ENCODE measurements at regions not wholly inside any gene's neighbourhood (a gene's known extent, or its start where the extent isn't known, plus 50 kb on each side); places are given as distances from the start of the nearest gene placed in this dataset.

- Histone ChIP-seq H3K4me1 (ENCODE audit: insufficient read depth, low read length) (no peaks in the 10 kb centered on the region), H2AFZ (ENCODE audit: low read depth, low read length) (no peak overlapping the region), H3K9me3 (ENCODE audit: low read length) (no peaks in the 10 kb centered on the region), H3K4me3 (ENCODE audit: low read length) (no peak overlapping the region), H3K36me3 (ENCODE audit: insufficient read depth, low read length) (no peaks in the 10 kb centered on the region), H3K27me3 (ENCODE audit: insufficient read depth, low read length) (no peaks in the 10 kb centered on the region)
Observed at GRCh38 chr2:212686285-212686895, 147.8 kb upstream of the ERBB4 start.

DNA sequence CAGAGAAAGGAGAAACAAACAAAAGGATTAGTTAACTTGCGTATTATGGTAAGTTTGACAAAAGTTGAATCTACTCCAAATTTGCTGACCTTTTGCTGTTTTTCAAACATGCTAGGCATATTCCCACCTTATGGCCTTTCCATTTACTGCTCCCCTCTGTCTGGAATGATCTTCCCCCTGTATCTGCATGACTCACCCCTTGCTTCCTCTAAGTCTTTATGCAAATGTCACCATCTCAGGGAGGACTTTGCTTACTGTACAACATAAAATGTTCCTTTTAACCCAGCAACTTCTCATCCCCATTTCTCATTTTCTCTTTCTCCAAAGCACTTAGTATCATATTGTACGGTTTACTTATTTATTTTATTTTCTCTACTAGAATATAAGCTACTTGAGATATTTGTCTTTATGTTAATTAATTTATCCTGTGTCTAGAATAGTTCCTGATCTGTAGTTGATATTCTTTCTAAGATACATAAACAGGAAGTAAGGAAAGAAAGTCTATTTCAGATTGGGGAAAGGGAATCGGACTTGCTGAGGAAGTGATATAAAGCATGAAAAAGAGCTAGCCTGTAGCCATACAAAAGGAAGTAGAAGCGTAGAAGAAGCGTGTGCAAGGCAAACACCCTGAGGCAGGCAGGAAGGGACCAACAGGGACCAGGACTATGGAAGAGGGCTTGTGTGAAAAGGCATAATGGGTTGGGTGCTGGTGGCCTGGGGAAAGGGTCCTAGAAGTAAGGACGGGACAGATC, 144.9 kb upstream of the ERBB4 start:
- Histone ChIP-seq H3K9me3 (ENCODE audit: low read length) (no peaks in the 10 kb centered on the region), H3K27me3 (ENCODE audit: insufficient read depth, low read length) (no peaks in the 10 kb centered on the region), H2AFZ (ENCODE audit: low read depth, low read length) (no peak overlapping the region), H3K4me3 (ENCODE audit: low read length) (no peak overlapping the region), H3K4me1 (ENCODE audit: insufficient read depth, low read length) (no peaks in the 10 kb centered on the region), H3K36me3 (ENCODE audit: insufficient read depth, low read length) (no peaks in the 10 kb centered on the region)

DNA sequence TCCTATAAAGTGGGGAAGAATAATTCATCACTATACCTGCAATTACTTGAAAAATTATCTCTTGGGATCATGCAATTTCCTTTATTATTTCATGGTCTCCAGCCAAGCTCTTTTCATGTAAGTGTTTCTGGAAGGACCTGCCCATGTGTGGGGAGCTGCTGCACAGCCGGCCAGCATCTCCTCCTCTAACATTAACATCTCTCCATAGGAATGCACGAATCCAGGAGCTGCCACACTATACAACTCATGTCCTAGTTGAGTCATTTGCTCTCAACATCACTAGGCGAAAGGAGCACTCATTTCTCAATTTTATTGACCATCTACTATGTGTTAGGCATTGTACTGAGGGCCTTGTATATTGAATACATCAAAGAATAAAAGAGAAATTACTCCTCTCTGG, 144.3 kb upstream of the ERBB4 start:
- Histone ChIP-seq H3K4me1 (ENCODE audit: insufficient read depth, low read length) (no peaks in the 10 kb centered on the region), H3K9me3 (ENCODE audit: low read length) (no peaks in the 10 kb centered on the region), H2AFZ (ENCODE audit: low read depth, low read length) (no peak overlapping the region), H3K4me3 (ENCODE audit: low read length) (no peak overlapping the region), H3K27me3 (ENCODE audit: insufficient read depth, low read length) (no peaks in the 10 kb centered on the region), H3K36me3 (ENCODE audit: insufficient read depth, low read length) (no peaks in the 10 kb centered on the region)

GRCh38 chr2:212677466-212677865, 138.9 kb upstream of the ERBB4 start:
- Histone ChIP-seq H3K4me1 (ENCODE audit: insufficient read depth, low read length) (no peaks in the 10 kb centered on the region), H3K27me3 (ENCODE audit: insufficient read depth, low read length) (no peaks in the 10 kb centered on the region), H3K4me3 (ENCODE audit: low read length) (no peak overlapping the region), H3K36me3 (ENCODE audit: insufficient read depth, low read length) (no peaks in the 10 kb centered on the region), H2AFZ (ENCODE audit: low read depth, low read length) (no peak overlapping the region), H3K9me3 (ENCODE audit: low read length) (no peaks in the 10 kb centered on the region)

- Histone ChIP-seq H3K4me3 (ENCODE audit: low read length) (no peak overlapping the region), H3K4me1 (ENCODE audit: insufficient read depth, low read length) (peaks cover 8% of the 10 kb centered on the region), H3K27me3 (ENCODE audit: insufficient read depth, low read length) (no peaks in the 10 kb centered on the region), H3K36me3 (ENCODE audit: insufficient read depth, low read length) (no peaks in the 10 kb centered on the region), H2AFZ (ENCODE audit: low read depth, low read length) (no peak overlapping the region), H3K9me3 (ENCODE audit: low read length) (no peaks in the 10 kb centered on the region)
Observed at GRCh38 chr2:212672186-212672585, 133.6 kb upstream of the ERBB4 start.

DNA sequence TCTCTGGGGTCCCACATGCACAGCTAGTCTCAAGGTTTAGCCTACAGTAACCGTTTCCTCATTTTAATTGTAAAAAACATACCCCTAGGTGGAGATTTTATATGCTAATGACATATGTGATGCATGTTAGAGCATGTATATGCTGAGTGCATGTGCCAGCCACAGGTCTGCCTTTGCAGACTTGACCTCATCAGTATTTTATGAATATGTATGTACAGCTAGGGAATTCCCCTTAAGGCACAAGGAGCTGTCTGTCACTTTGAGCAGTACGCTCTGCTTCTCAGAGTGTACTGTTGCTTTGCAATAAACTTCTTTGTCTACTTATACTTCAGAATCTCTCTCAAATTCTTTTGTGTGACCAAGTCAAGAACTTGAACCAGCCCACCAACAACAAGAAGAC, 131.2 kb upstream of the ERBB4 start:
- Histone ChIP-seq H3K4me1 (ENCODE audit: insufficient read depth, low read length) (peaks cover 8% of the 10 kb centered on the region), H3K36me3 (ENCODE audit: insufficient read depth, low read length) (no peaks in the 10 kb centered on the region), H3K4me3 (ENCODE audit: low read length) (no peak overlapping the region), H3K27me3 (ENCODE audit: insufficient read depth, low read length) (no peaks in the 10 kb centered on the region), H2AFZ (ENCODE audit: low read depth, low read length) (no peak overlapping the region), H3K9me3 (ENCODE audit: low read length) (no peaks in the 10 kb centered on the region)

DNA sequence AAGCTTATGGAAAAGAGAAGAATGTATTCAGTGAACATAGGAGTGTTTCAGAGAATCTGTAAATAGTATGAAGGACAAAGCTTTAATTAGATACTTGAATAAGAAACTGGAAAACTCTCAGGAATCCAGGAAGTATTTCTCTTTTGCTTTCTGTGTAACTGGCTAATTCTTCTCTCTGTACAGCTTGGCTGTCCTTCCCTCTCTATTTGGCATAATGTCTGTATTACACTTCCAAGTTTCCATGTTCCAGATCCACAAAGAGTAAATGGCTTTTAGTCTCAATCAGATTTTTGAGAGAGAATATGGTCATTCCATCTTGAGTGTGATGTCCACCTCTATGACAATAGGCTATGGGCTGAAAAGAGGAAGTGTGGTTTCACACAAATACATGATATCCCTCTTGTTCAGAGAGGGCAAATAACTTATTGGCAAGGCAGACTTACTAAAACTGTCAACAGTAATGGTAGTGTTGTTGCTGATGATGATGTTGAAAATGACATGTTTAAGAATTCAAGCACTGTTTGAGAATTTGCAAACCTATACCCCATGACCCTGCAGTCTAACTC, 129.2 kb upstream of the ERBB4 start:
- Histone ChIP-seq H3K27me3 (ENCODE audit: insufficient read depth, low read length) (no peaks in the 10 kb centered on the region), H3K36me3 (ENCODE audit: insufficient read depth, low read length) (no peaks in the 10 kb centered on the region), H3K9me3 (ENCODE audit: low read length) (no peaks in the 10 kb centered on the region), H2AFZ (ENCODE audit: low read depth, low read length) (no peak overlapping the region), H3K4me1 (ENCODE audit: insufficient read depth, low read length) (peaks cover 8% of the 10 kb centered on the region), H3K4me3 (ENCODE audit: low read length) (no peak overlapping the region)

DNA sequence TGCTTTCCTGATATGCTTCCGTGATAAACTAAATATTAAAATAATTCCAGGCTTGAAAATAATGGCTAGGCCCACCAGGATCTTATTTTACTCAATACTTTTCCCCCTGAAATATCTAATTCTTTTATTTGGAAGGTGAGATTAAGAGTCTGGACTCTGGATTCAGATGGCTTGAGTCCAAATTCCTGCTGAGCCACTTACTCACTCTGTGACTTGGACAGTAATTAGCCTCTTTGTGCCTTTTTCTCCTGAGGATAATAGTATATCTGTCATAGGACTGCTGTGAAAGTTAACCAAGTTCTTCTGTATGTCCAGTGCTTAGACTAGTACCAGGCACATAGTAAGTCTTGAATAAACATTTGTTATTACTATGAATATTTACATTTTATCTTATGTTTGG, 127.3 kb upstream of the ERBB4 start:
- Histone ChIP-seq H3K27me3 (ENCODE audit: insufficient read depth, low read length) (no peaks in the 10 kb centered on the region), H3K4me3 (ENCODE audit: low read length) (no peak overlapping the region), H2AFZ (ENCODE audit: low read depth, low read length) (no peak overlapping the region), H3K4me1 (ENCODE audit: insufficient read depth, low read length) (peaks cover 8% of the 10 kb centered on the region), H3K9me3 (ENCODE audit: low read length) (no peaks in the 10 kb centered on the region), H3K36me3 (ENCODE audit: insufficient read depth, low read length) (no peaks in the 10 kb centered on the region)

DNA sequence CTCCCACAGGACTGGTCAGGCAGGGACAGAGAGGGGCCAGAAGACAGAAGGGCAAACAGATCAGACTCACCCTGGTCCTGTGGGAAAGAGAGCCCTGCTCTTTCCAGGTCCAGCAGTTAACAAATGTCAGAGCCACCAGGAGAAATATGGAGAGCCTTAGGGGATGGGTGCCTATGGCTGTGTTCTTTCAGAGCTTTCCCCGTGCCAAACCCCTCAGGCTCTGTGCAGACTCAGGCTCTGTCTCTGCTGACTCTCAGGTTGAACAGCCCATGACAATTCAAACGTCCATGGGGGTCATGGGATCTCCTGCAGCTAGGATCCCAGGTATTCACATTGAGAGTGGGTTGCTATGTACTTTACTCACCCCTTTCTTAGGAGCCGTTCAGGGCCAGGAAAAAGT, 120.8 kb upstream of the ERBB4 start:
- Histone ChIP-seq H3K4me1 (ENCODE audit: insufficient read depth, low read length) (no peaks in the 10 kb centered on the region), H3K27me3 (ENCODE audit: insufficient read depth, low read length) (no peaks in the 10 kb centered on the region), H3K4me3 (ENCODE audit: low read length) (no peak overlapping the region), H3K36me3 (ENCODE audit: insufficient read depth, low read length) (no peaks in the 10 kb centered on the region), H2AFZ (ENCODE audit: low read depth, low read length) (no peak overlapping the region), H3K9me3 (ENCODE audit: low read length) (no peaks in the 10 kb centered on the region)

- H3K27me3 ChIP-seq (ENCODE audit: insufficient read depth, low read length) = no peaks in the 10 kb centered on the region
- no peak overlapping the region for H2AFZ ChIP-seq (ENCODE audit: low read depth, low read length)
- H3K4me1 ChIP-seq (ENCODE audit: insufficient read depth, low read length) = peaks cover 14% of the 10 kb centered on the region
- H3K4me3 ChIP-seq (ENCODE audit: low read length) = no peak overlapping the region
- no peaks in the 10 kb centered on the region for H3K9me3 ChIP-seq (ENCODE audit: low read length)
- H3K36me3 ChIP-seq (ENCODE audit: insufficient read depth, low read length) = no peaks in the 10 kb centered on the region
Observed at GRCh38 chr2:212649646-212650045, 111.0 kb upstream of the ERBB4 start.

- Histone ChIP-seq H3K27me3 (ENCODE audit: insufficient read depth, low read length) (no peaks in the 10 kb centered on the region), H3K4me3 (ENCODE audit: low read length) (no peak overlapping the region), H3K4me1 (ENCODE audit: insufficient read depth, low read length) (peaks cover 14% of the 10 kb centered on the region), H3K9me3 (ENCODE audit: low read length) (no peaks in the 10 kb centered on the region), H3K36me3 (ENCODE audit: insufficient read depth, low read length) (no peaks in the 10 kb centered on the region), H2AFZ (ENCODE audit: low read depth, low read length) (no peak overlapping the region)
Observed at GRCh38 chr2:212646698-212647366, 108.2 kb upstream of the ERBB4 start.

DNA sequence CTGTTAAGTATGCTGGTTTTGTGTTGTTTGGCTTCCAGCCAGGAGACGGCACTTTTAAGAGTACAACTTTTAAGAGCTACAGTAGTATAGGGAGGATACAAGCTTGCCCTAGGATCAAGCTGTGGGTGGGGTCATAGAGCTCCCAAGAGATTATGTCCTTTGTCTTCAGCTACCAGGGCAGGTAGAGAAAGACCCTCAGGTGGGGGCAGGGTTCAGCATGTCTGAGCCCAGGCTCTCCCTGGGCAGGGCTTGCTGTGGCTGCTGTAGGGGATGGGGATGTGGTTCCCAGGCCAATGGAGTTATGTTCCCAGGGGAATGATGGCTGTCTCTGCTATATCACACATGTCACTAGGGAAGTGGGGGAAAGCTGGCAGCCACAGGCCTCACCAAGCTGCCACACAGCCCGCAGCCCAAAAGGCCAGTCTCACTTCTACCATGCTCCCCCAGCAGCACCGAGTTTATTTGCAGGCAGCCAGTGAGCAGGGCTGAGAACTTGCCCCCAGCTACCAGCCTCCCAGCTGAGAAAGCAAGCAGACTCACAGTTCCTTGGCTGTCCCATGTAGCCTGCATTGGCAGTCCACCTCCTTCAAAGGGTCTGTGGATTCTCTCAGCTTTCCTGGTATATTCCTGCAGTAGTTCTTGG, 105.7 kb upstream of the ERBB4 start:
- Histone ChIP-seq H3K36me3 (ENCODE audit: insufficient read depth, low read length) (no peaks in the 10 kb centered on the region), H3K4me3 (ENCODE audit: low read length) (no peak overlapping the region), H2AFZ (ENCODE audit: low read depth, low read length) (no peak overlapping the region), H3K27me3 (ENCODE audit: insufficient read depth, low read length) (no peaks in the 10 kb centered on the region), H3K9me3 (ENCODE audit: low read length) (no peaks in the 10 kb centered on the region), H3K4me1 (ENCODE audit: insufficient read depth, low read length) (peaks cover 25% of the 10 kb centered on the region)

DNA sequence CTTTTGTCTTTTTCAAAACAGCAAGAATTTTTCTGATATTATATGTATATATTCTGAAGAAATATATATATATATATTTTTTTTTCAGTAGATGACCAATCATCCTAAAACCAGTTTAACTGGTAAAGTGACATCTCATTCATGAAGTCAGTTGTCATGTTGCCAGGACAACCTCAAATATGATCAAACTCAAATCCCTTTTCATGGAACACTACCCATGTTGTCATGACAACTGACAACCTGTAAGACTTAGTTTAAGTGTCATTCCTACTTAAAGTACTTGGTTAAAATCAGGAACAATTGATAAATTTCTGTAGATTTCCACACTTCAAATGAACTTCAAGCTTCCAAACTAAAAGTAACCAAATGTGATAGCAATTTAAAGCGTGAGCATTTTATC, 101.8 kb upstream of the ERBB4 start:
- no peaks in the 10 kb centered on the region for H3K27me3 ChIP-seq (ENCODE audit: insufficient read depth, low read length)
- peaks cover 16% of the 10 kb centered on the region for H3K4me1 ChIP-seq (ENCODE audit: insufficient read depth, low read length)
- H3K36me3 ChIP-seq (ENCODE audit: insufficient read depth, low read length) = no peaks in the 10 kb centered on the region
- no peak overlapping the region for H3K4me3 ChIP-seq (ENCODE audit: low read length)
- H2AFZ ChIP-seq (ENCODE audit: low read depth, low read length) = no peak overlapping the region
- no peaks in the 10 kb centered on the region for H3K9me3 ChIP-seq (ENCODE audit: low read length)

Measured in neuron (in vitro differentiated cells).